ENCODE measurements at regions not wholly inside any gene's neighbourhood (a gene's known extent, or its start where the extent isn't known, plus 50 kb on each side); places are given as distances from the start of the nearest gene placed in this dataset.

DNA sequence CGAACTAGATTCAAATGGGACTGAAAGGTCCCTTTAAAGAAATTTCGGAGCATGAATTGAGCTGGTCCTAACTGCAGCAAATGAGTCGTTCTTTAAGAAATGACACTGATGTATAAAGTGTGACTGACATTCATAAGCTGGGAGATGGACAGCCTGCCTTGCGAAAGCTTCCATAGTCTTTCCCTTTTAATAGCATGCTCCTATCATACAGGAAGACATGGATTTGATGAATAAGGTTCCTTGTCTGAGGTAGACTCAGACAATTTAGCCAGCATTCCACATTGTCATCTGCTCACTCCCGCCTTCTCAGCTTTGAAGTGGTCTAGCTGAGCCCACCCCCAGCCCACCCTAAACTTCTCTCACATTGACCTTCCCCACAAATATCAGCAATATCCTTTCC lies 264.9 kb downstream of the TSN start:
- TF ChIP-seq, protein P1, sequence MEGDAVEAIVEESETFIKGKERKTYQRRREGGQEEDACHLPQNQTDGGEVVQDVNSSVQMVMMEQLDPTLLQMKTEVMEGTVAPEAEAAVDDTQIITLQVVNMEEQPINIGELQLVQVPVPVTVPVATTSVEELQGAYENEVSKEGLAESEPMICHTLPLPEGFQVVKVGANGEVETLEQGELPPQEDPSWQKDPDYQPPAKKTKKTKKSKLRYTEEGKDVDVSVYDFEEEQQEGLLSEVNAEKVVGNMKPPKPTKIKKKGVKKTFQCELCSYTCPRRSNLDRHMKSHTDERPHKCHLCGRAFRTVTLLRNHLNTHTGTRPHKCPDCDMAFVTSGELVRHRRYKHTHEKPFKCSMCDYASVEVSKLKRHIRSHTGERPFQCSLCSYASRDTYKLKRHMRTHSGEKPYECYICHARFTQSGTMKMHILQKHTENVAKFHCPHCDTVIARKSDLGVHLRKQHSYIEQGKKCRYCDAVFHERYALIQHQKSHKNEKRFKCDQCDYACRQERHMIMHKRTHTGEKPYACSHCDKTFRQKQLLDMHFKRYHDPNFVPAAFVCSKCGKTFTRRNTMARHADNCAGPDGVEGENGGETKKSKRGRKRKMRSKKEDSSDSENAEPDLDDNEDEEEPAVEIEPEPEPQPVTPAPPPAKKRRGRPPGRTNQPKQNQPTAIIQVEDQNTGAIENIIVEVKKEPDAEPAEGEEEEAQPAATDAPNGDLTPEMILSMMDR (IDR thresholded peaks at IDR 0.05), result no peak
- TF ChIP-seq POLR2A (IDR thresholded peaks at IDR 0.05), result no peak

All from esophagus squamous epithelium (tissue), 4 donors.